ENCODE measurements at regions not wholly inside any gene's neighbourhood (a gene's known extent, or its start where the extent isn't known, plus 50 kb on each side); places are given as distances from the start of the nearest gene placed in this dataset.

DNA sequence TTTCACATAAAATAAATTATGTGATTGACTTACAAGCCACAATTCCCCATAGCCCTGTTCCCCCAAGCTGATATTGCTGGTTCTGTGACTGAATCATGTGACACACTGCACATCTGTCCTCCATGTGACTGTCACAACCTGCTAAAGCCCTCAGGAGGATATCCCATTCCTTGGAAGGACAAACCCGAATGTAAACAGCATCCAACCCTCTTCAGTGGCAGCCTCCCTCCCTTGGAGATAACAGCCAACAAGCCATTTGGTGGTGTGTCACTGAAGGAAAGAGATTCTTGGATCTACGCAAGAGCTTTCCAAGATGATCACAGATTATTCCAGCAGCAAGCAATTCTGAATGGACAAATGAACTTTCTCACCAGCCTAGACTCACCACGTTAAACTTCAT, 153.9 kb upstream of the TIAM1 start:
- no peak for DNase-seq

DNA sequence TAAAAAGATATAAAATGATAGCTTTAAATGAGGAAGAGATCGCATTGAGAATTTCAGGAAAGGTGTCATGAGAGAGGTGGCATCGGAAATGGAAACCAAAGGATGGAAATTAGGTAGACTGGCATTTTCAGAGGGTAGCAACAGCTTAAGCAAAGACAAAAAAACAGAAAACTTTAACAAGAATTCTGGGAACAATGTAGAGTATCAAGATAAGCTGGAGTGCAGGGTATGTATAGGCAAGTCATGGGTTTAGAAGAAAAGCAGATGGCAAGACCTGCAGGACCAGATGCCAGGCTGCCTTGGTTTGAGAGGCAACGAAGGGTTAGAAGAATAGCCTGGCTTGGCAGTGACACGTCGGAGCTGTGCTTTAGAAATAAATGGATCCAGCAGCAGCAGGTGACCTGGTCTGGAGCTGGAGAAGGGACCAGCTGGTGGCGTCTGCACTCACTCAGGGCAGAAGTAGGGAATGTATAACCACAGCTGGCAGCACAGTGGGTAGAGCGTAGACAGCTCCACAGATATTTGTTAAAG, 149.4 kb upstream of the TIAM1 start:
- no peak for DNase-seq

DNA sequence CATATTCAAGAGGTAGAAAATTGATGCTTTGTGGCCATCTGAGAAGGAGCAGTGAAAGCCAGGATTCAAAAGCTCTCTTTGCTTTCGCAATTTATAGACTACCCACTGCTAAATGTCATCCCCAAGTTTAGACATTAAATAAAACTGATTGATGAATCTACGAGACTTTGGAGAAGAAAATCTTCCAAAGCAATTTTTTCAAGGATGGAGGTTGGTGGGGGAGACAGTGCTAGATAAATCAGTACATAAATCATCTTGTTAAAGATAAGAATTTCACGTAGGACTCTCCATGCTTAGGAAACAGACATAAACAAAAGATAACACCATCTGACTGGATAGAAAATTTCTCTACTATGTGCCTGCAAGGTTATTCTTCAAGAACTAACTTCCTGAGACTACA, 147.6 kb upstream of the TIAM1 start:
- DNase-seq, result no peak

DNA sequence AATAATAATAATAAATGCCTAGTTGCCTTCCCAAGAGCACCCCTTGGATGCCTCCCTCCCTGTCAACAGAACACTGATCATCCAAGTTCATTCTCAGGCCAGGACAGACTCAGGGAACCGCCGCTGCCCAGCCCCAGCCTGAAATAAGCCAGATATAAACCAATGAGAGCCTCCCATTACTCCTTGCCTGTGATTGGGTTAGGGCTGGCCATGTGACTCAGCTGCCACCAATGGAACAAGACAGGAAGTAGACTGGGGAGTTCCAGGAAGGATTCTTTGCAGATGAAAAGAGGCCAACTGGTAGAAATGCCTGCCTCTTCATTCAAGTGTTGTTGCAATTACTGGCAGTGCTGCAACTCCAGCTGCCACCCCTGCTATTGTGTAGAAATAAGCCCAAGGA, 146.4 kb upstream of the TIAM1 start:
- DNase-seq, result no peak

DNA sequence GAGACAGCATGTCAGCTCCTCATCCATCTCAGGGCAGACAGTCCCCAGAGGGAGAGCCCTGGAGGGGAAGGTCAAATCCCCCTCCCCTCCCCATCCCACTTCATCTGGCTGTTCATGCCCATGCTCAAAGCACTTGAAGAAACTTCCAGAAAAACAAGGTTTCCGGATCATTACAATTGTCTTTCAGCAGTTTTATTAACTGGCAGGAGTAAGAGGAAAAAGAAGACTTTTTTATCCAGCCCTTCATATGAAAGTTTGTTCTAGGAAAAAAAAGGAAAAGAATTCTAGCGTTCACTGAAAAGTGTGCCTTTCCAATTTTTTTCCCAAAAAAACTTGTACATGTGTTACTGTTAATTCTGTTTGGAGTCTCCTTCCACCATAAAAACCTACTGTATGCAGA, 145.7 kb upstream of the TIAM1 start:
- DNase-seq, result no peak

DNA sequence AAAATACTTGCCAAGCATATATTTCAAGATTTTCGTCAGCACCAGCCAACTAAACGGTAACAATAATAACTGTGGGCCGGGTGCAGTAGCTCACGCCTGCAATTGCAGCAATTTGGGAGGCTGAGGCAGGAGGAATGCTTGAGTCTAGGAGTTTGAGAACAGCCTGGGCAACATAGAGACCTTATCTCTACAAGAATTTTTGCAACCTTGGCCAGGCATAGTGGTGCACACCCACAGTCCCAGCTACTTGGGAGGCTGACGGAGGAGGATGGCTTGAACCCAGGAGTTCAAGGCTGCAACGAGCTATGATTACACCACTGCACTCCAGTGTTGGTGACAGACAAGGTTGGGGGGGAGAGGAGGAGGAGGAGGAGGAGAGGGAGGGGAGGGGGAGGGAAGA, 145.0 kb upstream of the TIAM1 start:
- DNase-seq, result no peak

DNA sequence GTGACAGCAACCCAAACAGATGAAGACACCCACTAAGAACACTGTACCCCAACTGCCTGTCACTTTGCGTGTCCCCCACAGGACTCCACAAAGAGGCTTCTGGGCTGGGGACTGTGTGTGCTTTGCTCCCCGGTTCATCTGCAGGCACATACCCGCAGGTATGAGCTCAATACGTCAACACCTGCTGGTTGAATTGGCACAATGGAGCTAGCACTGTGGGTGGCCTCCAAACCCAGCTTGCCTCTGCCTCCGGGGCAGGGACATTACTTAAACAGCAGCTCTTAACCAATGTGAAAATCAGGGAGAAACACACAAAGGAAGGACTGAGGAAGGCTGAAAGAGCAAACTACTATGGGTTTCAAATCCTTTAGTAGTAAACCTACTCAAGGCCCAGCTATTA, 140.2 kb upstream of the TIAM1 start:
- no peak for DNase-seq

DNA sequence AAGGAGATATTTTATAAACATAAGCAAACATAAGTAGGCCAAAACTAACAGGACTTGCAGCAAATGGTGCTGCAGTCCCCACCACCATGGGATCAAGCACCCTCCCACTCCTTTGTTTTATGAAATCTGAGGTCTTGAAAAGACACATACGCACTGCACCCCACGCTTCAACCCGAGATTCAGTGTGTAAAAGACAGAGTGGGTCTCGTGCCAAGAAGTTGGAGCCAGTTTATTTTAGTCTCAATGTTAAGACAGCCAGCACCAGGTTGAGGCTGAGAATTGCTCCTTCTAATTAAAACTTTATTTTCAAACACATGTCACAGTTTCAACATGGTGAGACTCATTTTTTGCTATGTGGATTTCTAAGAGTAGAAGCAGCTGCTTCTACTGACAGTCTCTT, 139.1 kb upstream of the TIAM1 start:
- no peak for DNase-seq

DNA sequence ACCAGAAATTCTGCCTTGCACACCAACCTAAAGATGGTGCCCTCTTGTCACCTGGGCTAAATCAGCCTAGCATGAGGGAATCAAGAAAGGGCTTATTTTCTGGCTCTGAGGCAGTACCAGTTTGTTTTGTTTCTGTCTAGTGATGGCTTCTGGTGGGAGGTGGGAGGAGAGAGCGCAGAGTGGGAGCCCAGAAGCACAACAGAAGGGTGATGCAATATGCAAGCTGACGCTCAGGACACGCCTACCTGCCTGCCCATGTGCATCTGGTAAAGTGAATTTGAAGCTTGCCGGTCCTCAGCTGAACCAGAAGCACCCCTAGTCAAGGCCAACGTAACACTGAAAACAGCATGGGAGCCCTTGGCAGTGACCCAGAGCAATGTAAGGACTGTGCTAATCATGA, 138.4 kb upstream of the TIAM1 start:
- no peak for DNase-seq

DNA sequence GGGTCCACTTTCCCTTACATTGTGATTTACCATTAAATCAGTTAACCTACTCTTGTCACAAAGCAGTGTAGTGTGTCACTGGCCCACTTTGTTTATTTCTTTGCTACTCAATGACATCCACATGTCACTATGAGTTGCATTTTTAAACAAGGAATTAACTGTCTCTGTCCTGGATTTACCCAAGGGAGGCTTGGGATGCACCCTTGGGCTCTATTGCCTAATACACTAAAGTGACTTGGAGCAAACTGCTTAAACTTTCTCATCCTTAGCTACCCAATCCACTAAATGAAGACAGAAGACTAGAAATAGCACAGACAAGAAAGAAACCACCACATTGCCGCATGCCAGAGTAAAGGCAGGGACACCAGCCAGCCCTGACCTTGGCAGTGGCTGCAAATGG, 136.2 kb upstream of the TIAM1 start:
- DNase-seq, result no peak

DNA sequence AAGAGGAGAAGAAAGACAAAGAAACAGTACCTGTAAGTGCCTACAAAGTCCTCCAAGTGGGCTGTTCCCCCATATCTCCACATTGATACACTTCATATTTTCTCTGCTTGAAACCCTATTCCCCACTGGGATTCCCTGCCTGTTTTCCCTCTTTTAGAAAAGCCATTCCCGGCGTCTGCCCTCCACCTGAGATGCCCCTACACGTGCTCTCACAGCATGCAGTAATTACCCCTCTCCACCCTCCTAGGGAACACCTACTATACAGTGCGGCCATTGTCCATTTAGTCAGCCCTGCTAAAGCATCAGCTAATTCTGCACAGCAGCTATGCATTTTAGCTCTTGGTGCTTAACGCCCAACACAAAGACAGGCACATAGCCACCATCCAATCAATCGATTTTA, 135.7 kb upstream of the TIAM1 start:
- no peak for DNase-seq

DNA sequence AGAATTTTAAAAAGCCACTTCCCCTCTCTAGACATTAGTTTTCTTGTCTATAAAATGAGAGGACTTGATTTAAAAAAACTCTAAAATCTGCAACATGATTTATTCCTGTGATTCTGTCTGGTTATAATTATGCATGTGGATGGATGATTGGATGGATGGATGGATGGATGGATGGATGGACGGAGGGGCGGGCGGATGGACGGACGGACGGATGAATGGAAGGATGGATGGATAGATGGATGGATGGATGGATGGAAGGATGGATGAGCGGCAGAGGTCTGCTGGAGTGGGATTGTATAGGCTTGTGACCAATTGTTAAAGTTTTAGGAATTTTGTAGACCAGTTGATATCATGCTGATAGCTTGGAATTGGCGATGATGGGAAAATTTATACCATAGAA, 135.2 kb upstream of the TIAM1 start:
- DNase-seq, result no peak

DNA sequence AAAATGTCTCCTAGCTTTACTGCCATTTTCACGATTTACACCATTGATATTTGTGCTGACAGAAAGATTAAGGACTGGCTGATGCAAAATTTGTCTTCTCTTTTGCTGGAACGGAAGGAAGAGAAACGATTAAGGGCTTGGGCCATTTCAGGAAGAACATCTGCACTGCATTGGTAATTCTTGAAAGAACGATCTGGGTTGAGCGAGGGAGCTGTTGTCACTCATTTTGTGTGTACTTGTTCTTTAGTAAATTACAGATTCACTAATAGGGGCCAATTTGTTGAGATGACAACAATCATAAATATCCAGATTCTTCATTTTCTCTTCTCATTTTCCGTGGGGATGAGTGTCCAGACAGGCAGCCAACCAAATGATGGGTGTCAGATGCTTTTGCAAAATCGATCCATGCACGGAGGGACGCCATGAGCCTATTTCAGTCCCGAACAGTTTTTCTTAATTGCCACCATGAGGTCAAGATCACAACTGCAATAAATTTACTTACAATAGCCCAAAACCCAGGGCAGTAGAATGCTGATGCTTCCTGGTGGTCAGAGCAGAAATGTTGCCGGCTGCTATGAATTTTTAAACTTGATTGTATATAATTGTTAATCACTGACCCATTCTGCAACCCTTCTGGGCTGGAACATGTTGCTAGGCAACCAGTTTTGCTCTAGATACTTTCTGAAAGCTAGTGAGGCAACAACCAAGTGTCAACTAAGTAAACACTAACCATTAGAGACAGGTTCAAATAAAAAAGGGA, 132.4 kb upstream of the TIAM1 start:
- DNase-seq, result no peak

DNA sequence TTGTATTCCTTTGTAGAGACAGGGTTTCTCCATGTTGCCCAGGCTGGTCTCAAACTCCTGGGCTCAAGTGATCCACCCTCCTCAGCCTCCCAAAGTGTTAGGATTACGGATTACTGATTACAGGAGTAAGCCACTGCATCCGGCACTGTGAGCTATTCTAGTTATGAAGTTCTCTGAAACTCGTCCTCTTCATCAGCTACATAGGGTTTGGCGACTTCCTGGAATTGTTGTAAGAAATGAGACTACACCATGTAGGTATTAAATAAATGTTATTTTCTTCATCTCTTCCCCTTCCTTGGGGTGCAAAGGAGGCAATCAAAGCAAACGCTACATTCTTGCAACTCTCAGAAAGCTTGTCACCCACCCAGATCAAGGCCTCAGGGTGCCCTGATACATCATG, 131.2 kb upstream of the TIAM1 start:
- DNase-seq, result no peak

DNA sequence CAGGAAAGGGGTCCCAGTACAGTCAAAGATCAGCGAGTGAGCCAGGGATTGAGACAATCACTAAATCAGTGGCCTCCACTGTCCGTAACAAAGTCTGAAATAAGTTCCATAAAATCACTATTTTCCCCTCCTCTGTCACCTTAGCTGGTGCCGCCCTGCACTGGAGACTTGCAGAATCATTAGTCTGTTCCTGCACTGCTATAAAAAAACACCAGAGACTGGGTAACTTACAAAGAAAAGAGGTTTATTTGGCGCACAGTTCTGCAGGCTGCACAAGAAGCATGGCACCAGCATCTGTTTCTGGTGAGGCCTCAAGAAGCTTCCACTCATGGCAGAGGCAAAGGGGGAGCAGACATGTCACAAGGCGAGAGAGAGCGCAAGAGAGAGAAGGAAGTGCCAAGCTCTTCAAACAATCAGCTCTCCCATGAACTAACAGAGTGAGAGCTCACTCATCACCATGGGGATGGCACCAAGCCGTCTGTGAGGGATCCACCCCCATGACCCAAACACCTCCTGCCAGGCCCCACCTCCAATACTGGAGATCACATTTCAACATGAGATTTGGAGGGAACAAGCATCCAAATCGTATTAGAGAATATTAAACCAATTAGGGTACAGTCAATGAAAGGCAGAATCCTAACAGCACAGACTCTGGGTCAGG, 129.8 kb upstream of the TIAM1 start:
- DNase-seq, result no peak

DNA sequence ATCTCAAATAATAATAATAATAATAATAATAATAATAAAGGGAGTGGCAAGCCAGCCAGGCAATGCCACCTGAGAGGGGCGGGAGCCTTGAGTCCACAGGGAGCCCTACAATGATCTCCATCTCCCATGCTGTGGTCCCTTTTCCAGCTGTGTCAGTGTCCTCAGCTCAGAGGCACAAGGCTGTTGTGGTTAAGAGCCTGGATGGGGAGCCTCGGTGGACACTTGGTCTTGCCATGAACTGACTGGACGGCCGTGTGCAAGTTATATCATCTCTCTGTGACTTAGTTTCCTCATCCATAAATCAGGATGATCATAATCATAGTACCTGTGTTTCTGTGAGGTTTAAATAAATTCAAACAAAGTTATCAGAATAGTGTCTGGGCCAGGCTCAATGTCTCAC, 127.8 kb upstream of the TIAM1 start:
- no peak for DNase-seq

DNA sequence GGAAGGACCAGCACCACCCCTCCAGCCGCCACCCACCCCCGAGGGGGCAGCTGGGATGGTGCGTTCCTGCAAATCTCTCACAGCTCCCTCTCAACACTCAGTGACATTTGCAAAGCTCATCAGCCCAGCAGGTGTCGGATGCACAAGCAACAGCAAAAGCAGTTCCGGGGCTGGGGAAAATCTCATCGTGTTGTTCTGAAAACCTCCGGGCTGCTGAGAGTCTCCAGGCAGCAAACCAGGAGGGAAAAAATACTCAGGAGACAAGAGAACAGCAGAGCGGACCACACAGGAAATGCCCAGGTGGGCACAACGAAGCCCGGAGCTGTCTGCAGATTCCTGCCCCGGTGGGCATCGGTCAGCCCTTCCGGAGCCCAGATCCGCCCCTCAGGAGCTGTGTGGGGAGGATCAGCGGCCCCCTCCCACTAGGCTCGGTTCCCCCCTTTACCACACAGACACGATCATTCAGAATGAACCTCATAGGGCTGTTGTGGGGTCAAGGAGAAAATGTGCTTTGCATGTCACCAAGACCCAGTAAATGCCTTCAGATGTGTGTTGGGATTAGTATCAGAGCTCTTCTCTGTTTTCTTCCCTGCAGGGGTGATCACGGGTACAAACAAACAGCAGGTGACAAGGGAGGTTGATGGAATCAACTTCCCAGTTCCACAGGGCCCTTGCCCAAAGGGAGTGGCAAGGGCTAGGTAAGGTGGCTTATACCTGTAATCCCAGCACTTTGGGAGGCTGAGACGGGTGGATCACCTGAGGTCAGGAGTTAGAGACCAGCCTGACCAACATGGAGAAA, 127.0 kb upstream of the TIAM1 start:
- DNase-seq, result no peak

DNA sequence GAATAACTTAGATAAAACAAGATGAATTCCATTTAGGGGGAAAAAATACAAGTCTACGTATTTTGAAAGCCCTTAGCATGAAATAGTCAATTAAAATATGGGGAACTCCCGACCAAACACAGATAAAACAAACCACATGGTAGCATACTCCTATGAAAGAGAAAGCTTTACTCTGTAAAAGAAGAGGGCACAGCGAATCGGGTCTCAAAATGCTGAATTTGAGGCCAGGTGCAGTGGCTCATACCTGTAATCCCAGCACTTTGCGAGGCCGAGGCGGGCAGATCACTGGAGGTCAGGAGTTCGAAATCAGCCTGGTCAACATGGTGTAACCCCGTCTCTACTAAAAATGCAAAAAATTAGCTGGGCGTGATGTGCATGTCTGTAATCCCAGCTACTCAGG, 116.9 kb upstream of the TIAM1 start:
- DNase-seq, result no peak

DNA sequence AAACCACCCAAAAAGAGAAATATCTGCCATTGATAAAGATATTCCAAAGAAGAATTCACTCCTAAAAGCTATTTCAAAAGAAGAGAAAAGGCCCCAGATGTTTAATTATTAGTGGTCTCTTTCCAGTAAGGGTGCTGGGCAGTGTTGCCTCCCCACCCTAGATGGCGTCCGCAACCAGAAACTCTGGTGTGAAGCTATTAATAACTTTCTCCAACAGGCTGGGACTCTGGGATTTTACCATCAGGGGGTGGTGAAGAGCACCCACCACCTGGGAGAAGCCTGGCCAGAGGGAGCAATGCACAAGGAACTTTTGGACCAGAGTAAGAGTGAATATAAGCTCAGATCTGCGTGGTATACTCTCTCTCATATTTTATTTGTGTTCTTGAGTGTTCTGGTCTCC, 115.4 kb upstream of the TIAM1 start:
- DNase-seq, result no peak

DNA sequence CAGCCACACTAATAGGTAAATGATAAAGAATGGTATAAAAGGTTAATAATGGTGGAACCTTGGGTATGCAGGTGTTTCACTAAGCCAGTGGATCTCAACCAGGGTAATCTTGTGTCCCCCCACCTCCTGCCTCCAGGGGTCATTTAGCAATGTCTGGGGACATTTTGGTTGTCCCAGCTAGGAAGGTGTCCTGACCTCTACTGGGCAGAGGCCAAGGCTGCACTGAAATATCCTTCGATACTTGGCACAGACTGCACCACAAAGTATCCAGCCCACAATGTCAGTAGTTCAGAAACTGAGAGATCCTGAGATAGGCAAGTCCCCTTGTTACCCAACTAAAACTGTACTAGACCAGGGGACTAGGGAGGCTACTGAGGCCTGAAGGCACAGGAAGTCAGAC, 113.6 kb upstream of the TIAM1 start:
- DNase-seq, result no peak

DNA sequence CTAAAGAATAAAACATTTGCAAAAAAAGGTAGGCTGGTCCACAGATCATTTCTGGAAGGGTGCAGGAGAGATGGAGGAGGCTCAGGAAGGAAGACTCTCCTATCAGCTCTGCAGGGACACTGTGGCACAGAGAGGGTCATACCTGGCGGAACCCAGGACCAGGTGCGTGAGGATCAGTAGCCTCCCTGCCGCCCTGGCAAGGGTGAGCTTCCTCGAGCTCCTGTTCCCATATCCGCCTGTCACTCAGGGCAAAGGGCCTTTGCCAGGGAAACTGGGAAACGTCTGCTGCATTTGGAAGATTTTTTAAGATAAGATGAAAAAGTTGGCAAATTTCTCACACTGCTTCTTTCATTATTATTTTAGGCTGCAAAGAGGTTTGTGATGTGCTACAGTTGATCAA, 112.1 kb upstream of the TIAM1 start:
- DNase-seq, result no peak

DNA sequence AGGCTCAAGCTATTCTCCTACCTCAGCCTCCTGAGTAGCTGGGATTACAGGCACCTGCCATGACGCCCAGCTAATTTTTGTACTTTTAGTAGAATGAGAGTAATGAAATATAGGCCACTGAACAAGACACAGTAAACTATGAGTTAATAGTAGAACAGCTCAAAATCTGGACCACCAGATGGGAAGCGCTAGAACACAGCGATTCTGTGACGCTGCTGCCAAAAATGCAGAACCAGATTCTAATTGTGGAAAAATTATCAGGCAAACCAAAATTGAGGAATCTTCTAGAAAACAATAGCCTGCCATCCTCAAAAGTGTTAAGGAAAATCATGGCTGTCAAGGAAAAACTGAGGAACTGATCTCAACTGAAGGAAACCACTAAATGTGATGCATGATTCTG, 111.4 kb upstream of the TIAM1 start:
- DNase-seq, result no peak

DNA sequence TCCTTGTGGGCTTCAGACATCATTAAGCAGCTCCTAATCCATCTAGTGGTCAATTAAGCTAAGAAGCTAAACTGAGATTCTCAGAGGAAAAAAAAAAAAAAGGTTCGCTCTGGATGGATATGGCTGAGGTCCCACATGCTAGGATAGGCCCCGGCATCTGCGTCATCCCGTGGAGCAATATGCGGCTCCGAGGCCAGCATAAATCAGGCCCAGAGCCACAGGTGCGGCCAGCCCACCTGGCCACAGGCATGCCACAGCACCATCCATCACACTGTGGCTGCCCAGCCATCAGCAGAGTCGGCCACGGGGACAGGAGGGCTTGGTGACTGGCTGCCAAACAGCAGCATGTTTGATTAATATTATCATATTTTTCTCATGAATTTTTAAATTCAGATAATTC, 106.9 kb upstream of the TIAM1 start:
- no peak for DNase-seq

DNA sequence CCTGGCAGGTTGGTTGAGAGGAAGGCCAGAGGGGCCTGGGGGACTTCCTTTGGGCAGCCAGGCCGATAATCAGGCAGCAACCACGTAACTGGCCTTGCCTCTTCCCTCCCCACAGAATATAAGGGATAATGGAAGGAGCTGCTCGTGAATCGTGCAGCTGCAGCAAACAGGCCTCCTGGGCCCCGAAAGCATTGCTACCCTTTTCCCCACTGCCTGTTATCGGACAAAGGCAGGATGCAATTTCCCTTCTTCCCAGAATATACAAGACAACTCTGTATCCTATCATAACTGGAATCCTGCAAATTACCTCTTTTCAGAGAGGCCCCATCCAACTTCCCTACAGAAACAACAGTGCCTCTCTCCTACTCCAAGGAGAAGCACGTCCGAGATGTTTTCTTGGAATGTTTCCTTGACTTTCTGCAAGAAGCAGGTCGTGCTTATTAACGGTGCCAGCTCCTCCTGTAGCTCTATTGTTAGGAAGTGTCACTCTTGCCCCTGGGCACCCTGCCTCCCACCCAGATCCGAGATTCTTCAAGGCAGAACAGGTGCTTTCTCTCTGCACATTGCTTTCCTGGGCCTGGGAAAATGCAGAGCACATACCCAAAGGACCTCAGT, 106.0 kb upstream of the TIAM1 start:
- DNase-seq, result no peak
